Left colon (tissue), 2 donors: ENCODE measurements at regions not wholly inside any gene's neighbourhood (a gene's known extent, or its start where the extent isn't known, plus 50 kb on each side); places are given as distances from the start of the nearest gene placed in this dataset.
"Not testable (repeated sequence)": the region's sequence is repeated elsewhere in the genome, so short reads cannot be mapped to it uniquely, and the experiment has no call there.

Source experiments
- ATAC-seq: fragments of 200-7000 bp; cut with Tn5 transposase; one replicate; pipeline ENCODE4 v1.9.1; 2020; ENCODE audit warnings: mild to moderate bottlenecking, moderate library complexity
- DNase-seq, 2 donors: peaks; one replicate each; pipeline ENCODE4 v3.0.0-alpha.2; 2020
- intact Hi-C, 2 donors: fragments of 100-400 bp; cut with DNase I in 1 of 2; cut with micrococcal nuclease in 1 of 2; formaldehyde crosslinking; loops; one replicate each; pipeline versions ENCODE4 v1.11.2 to v1.14.0; 2022; cut with DNase I, micrococcal nuclease
- donor health status: DM: no; HTN: no; CAD: no.
- donor health status: DM: yes; HTN: yes; CAD: no.

GRCh38 chr12:60212159-60213000, 616.6 kb downstream of the SLC16A7 start:
- no peak for DNase-seq
- intact Hi-C loops: no loop called here
- no peak for ATAC-seq

- ATAC-seq, intact Hi-C loops, DNase-seq: not testable (repeated sequence)
Measured at GRCh38 chr12:60213272-60213671, 617.4 kb downstream of the SLC16A7 start.

DNA sequence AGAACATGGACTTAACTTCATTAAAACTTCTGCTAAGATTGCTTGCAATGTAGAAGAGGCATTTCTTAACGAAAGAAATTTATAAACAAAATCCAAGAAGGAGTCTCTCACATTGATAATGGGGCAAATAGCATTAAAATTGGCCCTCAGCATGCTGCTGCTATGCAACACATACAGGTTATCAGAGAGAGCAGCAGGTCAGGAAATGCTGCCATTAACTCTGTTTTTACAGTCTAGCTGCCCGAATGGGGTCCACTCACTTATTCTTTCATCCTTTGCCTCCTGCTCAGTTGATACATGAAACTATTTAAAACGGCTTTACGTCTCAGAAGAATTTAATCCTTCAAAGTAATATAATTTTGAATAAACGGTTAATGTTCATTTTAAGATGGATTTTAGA, 620.4 kb downstream of the SLC16A7 start:
- DNase-seq (no peak), ATAC-seq (no peak)
- intact Hi-C loops: no loop called here

- intact Hi-C loops: no loop called here
- ATAC-seq (no peak), DNase-seq (no peak)
Measured at GRCh38 chr12:60223242-60223641, 627.4 kb downstream of the SLC16A7 start.

DNA sequence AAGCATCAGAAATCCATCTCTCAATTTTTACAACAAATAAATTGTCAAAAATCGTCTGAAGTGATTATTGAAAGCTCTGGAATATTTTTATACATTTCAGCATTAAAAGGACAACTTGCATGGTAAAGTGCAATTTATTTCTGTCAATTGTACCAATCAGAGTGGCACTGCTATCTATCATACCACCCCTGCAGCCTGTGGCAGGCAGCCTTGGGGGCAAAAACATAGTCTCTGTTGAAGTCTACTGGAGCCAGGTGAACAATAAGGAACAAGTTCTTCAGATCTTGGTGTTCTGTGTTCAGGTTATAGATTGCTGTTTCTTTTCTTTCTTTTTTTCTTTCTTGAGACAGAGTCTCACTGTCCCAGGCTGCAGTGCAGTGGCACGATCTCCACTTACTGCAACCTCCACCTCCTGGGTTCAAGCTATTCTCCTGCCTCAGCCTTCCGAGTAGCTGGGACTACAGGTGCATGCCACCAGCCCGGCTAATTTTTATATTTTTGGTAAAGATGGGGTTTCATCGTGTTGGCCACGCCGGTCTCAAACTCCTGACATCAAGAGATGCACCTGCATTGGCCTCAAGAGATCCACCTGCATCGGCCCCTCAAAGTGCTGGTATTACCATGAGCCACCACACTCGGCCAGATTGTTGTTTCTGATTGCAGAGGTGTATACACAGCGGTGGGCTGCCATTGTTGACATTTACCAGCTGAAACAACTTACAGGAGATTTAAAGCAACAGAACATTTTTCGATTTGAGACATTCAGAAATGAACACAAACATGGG, 629.6 kb downstream of the SLC16A7 start:
- intact Hi-C loops: no loop called here
- no peak for DNase-seq
- ATAC-seq: no peak

GRCh38 chr12:60227916-60228315, 632.1 kb downstream of the SLC16A7 start:
- intact Hi-C loops: no loop called here
- ATAC-seq: no peak
- no peak for DNase-seq

DNA sequence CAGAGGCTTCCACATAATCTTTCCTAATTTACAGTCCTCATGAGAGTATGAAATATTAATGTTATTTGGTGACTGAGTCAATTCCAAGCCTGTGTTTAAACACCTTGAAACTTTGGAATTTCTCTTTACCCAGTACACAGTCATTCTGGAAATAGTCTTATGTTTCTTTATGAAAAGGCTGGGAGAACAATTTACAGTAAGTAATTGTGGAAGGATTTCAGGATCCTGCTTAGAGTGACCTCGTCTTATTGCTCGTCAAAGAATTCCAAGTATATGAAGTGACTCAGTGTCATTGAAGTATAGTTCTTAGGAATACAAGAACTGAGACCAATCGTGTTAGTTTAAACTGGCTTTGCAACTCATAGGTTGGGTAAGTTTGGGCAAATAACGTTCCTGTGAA, 634.2 kb downstream of the SLC16A7 start:
- DNase-seq (no peak), ATAC-seq (no peak)
- intact Hi-C loops: no loop called here

GRCh38 chr12:60231303-60231702, 635.5 kb downstream of the SLC16A7 start:
- ATAC-seq (no peak), DNase-seq (no peak)
- intact Hi-C loops: no loop called here

- DNase-seq: no peak
- no peak for ATAC-seq
- intact Hi-C loops: no loop called here
Measured at GRCh38 chr12:60231976-60232907, 636.4 kb downstream of the SLC16A7 start.

DNA sequence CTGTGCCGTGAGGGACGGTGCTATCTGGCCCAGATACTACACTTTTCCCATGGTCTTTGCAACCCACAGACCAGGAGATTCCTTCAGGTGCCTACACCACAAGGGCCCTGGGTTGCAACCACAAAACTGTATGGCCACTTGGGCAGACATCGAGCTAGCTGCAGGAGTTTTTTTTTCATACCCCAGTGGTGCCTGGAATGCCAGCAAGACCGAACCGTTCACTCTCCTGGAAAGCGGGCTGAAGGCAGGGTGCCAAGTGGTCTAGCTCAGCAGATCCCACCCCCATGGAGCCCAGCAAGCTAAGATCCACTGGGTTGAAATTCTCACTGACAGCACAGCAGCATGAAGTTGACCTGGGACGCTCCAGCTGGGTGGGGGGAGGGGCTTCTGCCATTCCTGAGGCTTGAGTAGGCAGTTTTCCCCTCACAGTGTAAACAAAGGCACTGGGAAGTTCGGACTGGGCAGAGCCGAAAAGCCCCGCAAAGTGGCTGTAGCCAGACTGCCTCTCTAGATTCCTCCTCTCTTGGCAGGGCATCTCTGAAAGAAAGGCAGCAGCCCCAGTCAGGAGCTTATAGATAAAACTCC, 638.9 kb downstream of the SLC16A7 start:
- DNase-seq, intact Hi-C loops, ATAC-seq: not testable (repeated sequence)

DNA sequence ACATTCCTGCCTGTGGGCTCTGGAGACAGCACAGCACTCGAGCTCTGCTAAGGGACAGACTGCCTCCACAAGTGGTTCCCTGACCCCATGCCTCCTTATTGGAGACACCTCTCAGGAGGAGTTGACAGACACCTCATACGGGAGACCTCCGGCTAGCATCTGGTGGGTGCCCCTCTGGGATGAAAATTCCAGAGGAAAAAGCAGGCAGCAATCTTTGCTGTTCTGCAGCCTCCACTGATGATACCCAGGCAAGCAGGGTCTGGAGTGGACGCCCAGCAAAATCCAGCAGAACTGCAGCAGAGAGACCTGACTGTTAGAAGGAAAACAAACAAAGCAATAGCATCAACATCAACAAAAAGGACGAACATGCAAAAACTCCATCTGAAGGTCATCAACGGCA, 639.4 kb downstream of the SLC16A7 start:
- no peak for DNase-seq
- no peak for ATAC-seq
- intact Hi-C loops: no loop called here

GRCh38 chr12:60236416-60236815, 640.6 kb downstream of the SLC16A7 start:
- intact Hi-C loops, DNase-seq, ATAC-seq: not testable (repeated sequence)

- DNase-seq (no peak), ATAC-seq (no peak)
- intact Hi-C loops: no loop called here
Measured at GRCh38 chr12:60240891-60241290, 645.1 kb downstream of the SLC16A7 start.

- ATAC-seq (no peak), DNase-seq (no peak)
- intact Hi-C loops: no loop called here
Measured at GRCh38 chr12:60251091-60251490, 655.3 kb downstream of the SLC16A7 start.

DNA sequence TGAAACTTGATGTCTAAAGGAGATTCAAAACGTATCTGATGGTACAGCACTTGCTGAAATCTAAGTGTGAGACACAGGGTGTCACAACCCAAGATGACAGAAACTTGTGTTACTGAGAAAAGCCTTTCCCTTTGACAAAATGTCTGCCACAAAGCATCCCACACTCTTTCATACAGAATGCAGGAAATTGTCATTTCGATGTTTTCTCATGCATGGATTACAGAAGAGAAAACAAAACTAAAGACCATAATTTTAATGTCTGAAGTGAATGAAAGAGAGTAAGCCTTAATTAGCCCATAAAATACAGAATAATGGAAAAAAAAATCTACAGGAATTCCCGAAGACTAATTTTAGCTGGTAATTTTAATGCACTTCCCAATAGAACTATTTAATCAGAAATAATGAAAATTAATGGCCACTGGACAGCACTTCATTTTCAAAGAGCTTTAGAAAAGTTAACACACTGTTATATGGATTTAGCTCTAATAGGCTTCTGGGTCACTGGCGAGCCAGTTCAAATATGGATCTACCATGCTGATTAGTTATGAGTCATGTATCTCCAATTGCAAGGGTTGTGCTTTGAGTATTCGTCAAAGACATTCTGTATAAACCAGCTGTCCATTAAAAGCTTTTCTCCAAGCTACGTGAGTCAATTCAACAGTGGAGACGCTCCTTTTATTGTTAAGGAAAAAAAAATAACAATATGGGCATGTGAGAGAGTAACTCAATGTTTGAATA, 656.7 kb downstream of the SLC16A7 start:
- ATAC-seq (no peak), DNase-seq (no peak)
- intact Hi-C loops: no loop called here

DNA sequence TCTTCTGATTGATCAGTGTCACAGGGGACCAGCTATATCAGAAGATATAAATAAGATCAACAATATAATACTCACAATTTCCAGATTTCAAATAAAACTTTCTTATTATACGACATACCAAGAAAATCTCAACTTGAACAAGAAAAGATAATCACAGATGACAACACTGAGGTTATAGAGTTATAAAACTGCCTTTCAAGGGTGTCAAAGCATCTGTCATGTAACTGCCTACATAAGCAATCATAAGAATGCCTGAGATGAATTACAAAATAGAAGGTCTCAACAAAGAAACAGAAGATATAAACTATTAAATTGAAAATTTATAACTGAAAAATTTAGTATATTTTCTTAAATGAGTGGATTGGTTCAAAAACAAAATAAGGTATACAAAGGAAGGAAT, 659.2 kb downstream of the SLC16A7 start:
- intact Hi-C loops: no loop called here

DNA sequence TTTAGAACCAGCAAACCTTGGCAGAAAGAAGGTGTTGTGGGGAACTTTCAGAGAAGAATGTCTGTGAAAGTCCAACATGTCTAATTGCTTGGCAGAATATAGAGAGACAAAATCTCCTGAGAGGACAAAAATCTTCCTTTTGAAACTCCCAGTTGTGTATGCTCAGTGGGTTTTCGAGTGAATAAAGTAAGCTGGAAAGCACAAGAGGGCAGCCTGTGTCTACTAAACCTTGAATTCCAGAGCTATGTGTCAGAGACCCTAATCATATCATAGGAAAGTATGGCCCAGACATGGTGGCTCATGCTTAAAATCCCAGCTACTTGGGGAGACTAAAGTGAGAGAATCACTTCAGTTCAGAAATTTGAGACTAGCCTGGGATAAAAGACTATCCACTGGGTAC, 661.2 kb downstream of the SLC16A7 start:
- intact Hi-C loops: no loop called here
- no peak for DNase-seq
- ATAC-seq: no peak

More for the DNA sequence above, 659.2 kb downstream of the SLC16A7 start:
- ATAC-seq (no peak), DNase-seq (no peak)

GRCh38 chr12:60259225-60259624, 663.4 kb downstream of the SLC16A7 start:
- DNase-seq (no peak), ATAC-seq (no peak)
- intact Hi-C loops: no loop called here
